GM21390 (cell line): ENCODE measurements at regions not wholly inside any gene's neighbourhood (a gene's known extent, or its start where the extent isn't known, plus 50 kb on each side); places are given as distances from the start of the nearest gene placed in this dataset.

Source experiments
- ATAC-seq: cut with Tn5 transposase; IDR thresholded peaks from one replicate; pipeline ENCODE4 v1.9.1; 2021; ENCODE audit not compliant: unreplicated experiment

DNA sequence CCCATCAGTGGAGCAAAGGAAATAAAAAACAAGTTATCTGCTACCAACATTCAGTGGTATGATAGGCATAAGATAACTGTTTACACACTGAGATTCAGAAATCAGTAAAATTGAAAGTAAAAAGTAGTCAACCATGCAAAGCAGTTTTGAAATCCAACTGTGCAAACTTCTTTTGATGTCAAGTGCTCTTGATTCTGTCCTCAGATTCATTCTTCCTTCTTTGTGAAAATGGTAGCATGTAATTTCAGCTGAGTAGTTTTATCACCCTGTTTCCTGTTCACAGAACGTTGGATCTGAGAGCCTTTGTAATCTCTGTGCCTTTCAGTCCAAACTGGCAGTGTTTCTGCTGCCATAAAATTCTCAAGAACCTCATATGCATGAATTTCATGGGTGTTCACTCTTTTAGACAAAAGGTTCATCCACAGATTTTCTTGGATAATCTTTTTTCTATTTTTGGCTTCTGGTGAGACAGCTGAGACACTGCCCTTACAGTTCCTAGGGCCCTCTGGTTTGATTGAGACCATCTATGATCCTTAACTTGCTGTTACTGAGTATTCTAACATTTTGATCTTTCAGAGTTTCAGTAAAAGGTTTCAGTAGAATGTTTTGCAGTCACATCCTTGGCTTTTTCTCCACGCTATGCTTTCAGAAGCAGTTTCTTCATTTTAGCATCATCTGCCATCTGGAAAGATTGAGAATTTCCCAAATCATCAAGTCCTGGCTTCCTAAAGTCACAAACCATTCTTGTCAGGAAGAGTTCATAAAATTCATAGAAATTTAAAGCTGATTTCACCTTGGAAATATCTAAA, 272.3 kb upstream of the EPHA4 start:
- peak; percentile 85 for ATAC-seq

DNA sequence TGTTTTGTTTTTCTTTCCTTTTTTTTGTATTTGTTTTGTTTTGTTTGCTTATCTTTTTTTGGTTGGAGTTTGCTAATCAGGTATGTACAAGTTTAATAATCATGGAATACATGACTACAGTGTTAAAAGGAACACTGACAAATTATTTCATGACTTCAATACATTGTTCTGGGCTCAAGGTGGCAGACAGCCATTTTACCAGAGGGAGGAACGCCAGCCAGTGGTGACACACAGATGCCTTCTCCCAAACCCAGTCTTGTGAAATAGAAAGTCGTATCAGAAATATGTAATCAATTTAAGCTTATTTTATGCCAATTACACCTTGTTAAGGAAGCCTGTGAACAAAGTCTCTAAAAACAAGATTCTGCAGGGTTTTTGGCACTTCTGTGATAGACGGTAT, 264.0 kb upstream of the EPHA4 start:
- ATAC-seq = no peak

DNA sequence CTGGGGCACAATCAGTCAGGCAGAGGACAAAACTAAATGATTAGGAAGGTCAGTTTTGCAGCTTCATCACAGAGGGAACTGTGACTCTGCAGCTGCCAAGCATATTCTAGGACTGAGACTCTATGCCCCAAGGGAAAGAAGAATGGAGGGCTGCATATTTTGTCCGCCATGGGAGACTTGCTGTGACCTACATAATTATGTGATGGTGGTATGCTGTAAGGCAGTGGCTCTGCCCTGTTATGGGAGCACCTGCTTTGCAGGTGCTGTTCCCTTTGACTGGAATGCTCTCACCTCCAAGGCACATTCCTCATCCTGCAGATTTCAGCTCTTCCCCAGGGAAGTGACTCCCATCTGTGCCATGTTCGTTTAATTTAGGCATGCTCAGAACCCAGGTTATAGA, 261.9 kb upstream of the EPHA4 start:
- ATAC-seq = no peak

GRCh38 chr2:221831051-221831450, 258.9 kb upstream of the EPHA4 start:
- ATAC-seq = no peak

- no peak for ATAC-seq
These were observed 250.3 kb upstream of the EPHA4 start for GRCh38 chr2:221822416-221822815.

- no peak for ATAC-seq
These were observed 246.7 kb upstream of the EPHA4 start for GRCh38 chr2:221818616-221819320.

GRCh38 chr2:221817878-221818277, 245.8 kb upstream of the EPHA4 start:
- ATAC-seq = no peak

DNA sequence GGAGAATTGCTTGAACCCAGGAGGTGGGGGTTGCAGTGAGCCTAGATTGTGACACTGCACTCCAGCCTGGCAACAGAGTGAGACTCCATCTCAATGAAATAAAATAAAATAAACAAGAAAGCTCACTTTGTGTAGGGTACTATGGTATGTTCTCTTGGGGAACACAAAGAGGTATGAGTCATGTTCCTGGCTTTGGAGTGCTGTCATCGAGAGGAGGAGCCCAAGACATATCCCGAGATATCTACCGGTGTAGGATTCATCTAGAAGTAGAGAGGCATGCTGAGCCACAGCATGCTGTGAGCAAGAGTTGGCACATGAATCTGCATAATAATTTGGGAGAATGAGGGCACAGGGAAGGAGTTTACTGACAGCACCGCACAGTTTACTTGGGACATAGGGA, 244.9 kb upstream of the EPHA4 start:
- no peak for ATAC-seq

- ATAC-seq = no peak
These were observed 244.5 kb upstream of the EPHA4 start for GRCh38 chr2:221816566-221816965.

DNA sequence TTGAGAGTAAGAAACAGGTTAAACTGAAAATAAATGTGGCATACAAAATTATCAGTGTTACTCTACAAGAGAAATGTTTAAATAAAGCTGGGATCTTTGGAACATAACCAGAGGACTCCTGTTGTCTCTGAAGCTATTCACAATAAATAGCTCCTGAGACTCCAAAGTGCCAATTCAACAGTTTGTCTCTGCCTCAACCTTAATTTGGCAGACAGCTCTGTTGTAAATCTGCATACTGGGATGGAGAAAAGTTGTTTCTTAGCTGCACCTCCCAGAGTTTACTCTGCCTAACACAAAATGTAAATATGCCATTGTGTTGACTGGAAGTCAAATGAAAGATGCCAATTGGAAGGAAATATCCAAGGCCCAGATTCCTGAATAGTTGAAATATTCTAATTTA, 238.5 kb upstream of the EPHA4 start:
- no peak for ATAC-seq

DNA sequence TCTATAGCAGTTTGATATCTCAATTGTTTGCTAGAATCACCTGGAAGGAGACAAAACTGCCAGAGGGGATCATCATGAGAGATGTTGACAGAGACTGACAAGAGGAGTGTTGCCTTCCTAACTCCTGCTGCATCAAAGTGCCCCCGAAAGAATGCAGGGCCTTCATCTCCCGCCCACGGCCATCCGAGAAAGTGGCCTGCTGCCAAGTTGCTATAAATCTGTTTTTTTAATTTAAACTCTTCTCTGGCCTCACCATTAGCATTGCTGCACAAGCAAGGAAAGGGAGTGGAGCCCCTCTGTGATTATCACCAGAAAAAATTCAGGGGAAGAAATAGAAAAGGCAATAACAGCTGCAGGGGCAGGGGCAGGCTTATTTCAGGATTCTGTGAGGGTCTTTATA, 238.1 kb upstream of the EPHA4 start:
- ATAC-seq = no peak

DNA sequence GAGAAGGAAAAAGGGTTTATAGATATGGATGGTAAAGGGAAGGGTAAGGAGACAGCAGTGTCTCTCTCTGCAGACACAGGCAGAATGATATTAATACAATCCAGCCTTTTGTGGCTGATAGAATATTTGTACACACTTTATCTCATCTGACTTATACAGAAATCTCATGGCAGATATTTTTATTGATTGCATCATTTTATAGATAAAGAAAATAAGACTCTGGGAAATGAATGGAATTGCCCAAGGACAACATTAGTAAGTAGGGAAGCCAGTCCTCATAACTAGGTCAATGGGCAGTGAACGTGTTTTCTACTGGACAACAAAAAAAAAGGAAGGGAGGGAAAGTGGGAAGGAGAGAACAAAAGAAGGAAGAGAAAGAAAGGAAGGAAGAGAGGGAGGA, 236.4 kb upstream of the EPHA4 start:
- ATAC-seq = no peak

GRCh38 chr2:221807706-221808105, 235.6 kb upstream of the EPHA4 start:
- ATAC-seq = no peak

DNA sequence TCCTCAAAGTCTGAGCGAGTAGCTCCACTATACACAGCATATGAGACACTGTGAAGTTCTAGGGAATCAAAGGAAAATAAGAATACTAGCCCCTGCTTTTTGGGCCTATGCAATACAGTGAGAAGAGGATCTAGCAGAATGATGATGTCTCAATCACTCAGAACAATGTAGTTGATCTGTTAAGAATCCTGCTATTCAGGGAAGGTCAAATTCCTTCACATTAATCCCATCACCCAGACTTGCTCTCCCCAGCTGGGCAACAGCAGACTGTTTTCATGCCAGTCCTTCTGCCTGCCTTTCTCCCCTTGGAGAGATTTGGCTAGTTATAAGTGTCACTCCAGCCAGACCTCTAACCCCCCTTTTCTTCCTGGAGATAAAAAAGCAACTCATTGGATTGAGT, 230.0 kb upstream of the EPHA4 start:
- no peak for ATAC-seq

DNA sequence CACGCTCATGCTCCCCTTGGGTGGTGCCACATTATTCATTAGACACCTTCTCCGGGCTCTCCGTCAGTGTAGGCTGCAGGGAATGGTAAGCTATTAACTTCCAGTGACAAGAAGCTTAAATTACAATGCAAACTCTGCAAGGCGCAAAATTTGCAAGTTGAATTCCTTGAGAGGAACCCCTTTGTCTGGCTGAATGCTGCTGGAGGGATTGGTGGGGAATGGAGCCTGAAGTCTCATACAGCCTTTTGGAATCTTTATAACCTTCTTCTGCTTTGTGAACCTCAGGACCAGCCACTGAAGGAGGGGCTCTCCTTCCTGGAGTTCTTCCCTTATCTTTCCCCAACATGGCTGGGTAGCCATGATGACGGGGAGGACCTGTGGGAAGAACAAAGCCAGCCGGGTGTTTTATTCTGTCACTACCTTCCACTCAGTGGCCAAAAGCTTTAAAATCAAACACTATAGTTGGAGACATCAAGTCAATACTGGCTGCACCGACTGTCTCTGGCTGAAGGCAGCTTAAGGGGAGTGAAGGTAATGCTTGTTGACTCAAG, 220.9 kb upstream of the EPHA4 start:
- ATAC-seq = no peak

GRCh38 chr2:221791844-221792243, 219.7 kb upstream of the EPHA4 start:
- no peak for ATAC-seq

DNA sequence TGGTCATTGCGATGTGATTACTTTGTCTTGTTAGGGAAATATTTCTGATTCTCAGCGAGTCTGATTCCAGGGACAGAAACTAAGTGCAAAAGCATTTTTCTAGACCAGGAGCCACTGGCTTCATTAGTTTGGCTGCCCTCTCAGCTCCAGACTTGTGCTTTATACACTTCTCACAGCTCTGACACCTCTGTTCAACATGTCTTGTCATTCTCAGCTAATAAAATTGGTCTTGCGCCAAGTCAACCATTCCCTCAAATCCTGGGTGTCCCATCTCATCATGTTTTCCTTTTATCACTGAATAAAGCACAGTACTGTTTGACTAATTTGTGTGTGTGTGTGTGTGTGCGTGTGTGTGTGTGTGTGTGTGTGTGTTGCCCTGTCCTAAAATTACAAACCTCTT, 215.5 kb upstream of the EPHA4 start:
- no peak for ATAC-seq

GRCh38 chr2:221786297-221786926, 214.3 kb upstream of the EPHA4 start:
- ATAC-seq = no peak

DNA sequence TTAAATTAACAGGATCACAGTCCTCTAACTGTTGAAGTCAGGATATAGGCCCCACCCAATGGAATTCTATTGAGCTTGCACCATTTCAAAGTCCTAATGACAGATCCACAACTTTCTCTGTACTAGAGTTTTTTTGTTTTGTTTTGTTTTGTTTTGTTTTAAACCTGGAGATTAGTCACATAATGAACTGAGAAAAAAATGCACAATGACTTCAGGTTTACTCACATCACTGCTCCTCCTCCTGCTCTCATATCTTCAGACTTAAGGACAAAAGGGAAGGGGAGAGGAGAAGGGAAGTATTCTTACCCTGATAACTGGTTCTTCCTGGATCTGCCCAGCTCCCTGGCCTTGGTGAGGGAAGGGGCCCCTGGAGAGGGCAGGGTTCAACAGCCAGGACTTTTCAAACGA, 208.2 kb upstream of the EPHA4 start:
- ATAC-seq = no peak

- no peak for ATAC-seq
These were observed 207.5 kb upstream of the EPHA4 start for GRCh38 chr2:221779614-221780067.

GRCh38 chr2:221778025-221778424, 205.9 kb upstream of the EPHA4 start:
- no peak for ATAC-seq

- no peak for ATAC-seq
These were observed 205.0 kb upstream of the EPHA4 start for GRCh38 chr2:221777119-221777518.
